ENCODE measurements at regions not wholly inside any gene's neighbourhood (a gene's known extent, or its start where the extent isn't known, plus 50 kb on each side); places are given as distances from the start of the nearest gene placed in this dataset.

DNA sequence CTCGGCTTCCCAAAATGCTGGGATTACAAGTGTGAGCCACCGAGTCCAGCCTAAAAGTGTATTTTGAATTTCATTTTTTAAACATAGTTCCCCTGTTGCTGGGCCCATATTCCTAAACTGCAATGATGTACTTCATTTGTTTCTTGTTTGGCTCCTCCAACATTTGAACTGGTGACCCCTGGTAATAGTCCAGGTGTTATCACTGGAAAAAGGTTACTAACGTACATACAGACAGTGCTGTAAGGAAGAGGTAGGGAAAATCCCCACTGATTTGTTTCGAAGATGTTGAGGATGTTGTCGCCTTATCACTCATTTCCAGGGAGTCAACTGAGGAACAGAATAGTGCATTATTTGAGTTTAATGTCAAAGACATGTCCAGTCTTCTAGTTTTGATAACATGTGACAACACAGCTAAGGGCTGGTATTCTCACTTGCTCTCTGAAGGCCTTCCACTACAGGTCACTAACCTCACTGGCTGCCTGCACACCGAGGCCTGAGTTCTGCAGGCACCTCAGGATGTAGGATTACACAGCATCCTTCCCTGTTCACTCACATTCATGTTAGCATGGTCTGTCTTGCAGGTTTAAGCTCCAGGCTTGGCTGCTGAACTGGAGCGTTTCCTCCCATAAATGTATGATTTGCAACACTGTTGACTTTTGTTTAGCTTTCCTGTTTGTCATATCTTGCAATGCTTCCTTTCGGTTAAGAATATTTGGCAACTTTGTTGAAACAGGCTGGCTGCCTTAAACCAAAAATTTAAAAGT, 362.8 kb downstream of the INHBA start:
- TF ChIP-seq POLR2A (IDR thresholded peaks at IDR 0.05; ENCODE audit: low read length) (no peak), GATA1 (IDR thresholded peaks at IDR 0.05; ENCODE audit: low read depth, low read length) (no peak)

Measured in erythroblast (primary cell).